Skin of body (tissue), 1 donor: ENCODE measurements at regions not wholly inside any gene's neighbourhood (a gene's known extent, or its start where the extent isn't known, plus 50 kb on each side); places are given as distances from the start of the nearest gene placed in this dataset.

Source experiments
- DNase-seq: peaks from one replicate; lab custom pipeline; 2025; lab: John Stamatoyannopoulos, UW

GRCh38 chr20:57810511-57811373, 100.9 kb upstream of the PMEPA1 start:
- DNase-seq = no peak

- DNase-seq = no peak
Measured at GRCh38 chr20:57809661-57810172, 99.9 kb upstream of the PMEPA1 start.

- no peak for DNase-seq
Measured at GRCh38 chr20:57809149-57809548, 99.3 kb upstream of the PMEPA1 start.

- no peak for DNase-seq
Measured at GRCh38 chr20:57808264-57809070, 98.7 kb upstream of the PMEPA1 start.

- DNase-seq = no peak
Measured at GRCh38 chr20:57807401-57808263, 97.8 kb upstream of the PMEPA1 start.

GRCh38 chr20:57806975-57807374, 97.2 kb upstream of the PMEPA1 start:
- DNase-seq = no peak

- DNase-seq = no peak
Measured at GRCh38 chr20:57806476-57806875, 96.7 kb upstream of the PMEPA1 start.

GRCh38 chr20:57805747-57806146, 95.9 kb upstream of the PMEPA1 start:
- no peak for DNase-seq

GRCh38 chr20:57804470-57805250, 94.8 kb upstream of the PMEPA1 start:
- DNase-seq = no peak

GRCh38 chr20:57803508-57804005, 93.7 kb upstream of the PMEPA1 start:
- DNase-seq = no peak

GRCh38 chr20:57802765-57803507, 93.1 kb upstream of the PMEPA1 start:
- no peak for DNase-seq

- no peak for DNase-seq
Measured at GRCh38 chr20:57801581-57801980, 91.8 kb upstream of the PMEPA1 start.

- no peak for DNase-seq
Measured at GRCh38 chr20:57800791-57801430, 91.1 kb upstream of the PMEPA1 start.

GRCh38 chr20:57797401-57797800, 87.6 kb upstream of the PMEPA1 start:
- no peak for DNase-seq

- no peak for DNase-seq
Measured at GRCh38 chr20:57795977-57796560, 86.3 kb upstream of the PMEPA1 start.

GRCh38 chr20:57795342-57795697, 85.5 kb upstream of the PMEPA1 start:
- no peak for DNase-seq

- no peak for DNase-seq
Measured at GRCh38 chr20:57794600-57795341, 85.0 kb upstream of the PMEPA1 start.

GRCh38 chr20:57794036-57794435, 84.2 kb upstream of the PMEPA1 start:
- DNase-seq = no peak
